ENCODE measurements at regions not wholly inside any gene's neighbourhood (a gene's known extent, or its start where the extent isn't known, plus 50 kb on each side); places are given as distances from the start of the nearest gene placed in this dataset.
A peak's percentile ranks its signal among the peaks of the same experiment; 100 is the strongest.
"Not testable (repeated sequence)": the region's sequence is repeated elsewhere in the genome, so short reads cannot be mapped to it uniquely, and the experiment has no call there.

DNA sequence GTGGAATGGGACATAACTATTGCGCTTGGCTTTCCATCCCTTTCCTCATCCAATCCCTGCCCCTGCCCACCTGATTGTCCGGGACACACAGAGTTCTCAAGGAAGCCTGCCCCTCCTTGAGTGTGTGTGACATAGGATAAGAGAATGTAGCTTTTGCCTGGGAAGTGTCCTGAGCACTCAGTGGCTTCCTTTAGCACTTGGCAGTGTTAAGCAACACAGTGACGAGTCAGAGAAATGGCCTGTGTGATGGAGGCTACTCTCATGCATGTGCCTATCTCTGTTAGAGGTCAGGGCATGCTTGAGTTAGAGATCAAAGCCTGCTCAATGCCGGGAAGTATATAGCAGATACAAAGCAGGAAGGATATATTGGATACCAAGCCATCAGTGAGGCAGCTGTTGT is 289.5 kb downstream of the SIPA1L2 start:
- DNase-seq = no peak

DNA sequence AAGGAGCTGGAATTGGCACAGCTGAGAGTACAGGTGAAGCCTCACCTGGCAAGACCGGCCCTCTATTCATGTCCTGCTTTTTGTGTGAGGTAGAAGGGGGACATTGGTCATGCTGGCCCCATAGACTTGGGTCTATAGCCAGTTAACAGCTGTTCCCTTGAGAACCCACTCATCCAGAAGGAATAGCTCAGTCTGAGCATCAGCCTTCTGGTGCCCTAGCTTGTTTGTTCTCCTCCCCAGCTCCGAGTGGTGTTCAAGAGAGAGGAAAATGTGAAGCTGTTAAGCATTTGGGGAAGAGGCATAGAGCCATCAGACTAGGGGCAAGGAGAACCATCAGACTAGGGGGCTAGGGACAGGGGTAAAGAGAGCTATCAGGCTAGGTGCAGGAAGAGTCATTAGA is 290.9 kb downstream of the SIPA1L2 start:
- DNase-seq = no peak

DNA sequence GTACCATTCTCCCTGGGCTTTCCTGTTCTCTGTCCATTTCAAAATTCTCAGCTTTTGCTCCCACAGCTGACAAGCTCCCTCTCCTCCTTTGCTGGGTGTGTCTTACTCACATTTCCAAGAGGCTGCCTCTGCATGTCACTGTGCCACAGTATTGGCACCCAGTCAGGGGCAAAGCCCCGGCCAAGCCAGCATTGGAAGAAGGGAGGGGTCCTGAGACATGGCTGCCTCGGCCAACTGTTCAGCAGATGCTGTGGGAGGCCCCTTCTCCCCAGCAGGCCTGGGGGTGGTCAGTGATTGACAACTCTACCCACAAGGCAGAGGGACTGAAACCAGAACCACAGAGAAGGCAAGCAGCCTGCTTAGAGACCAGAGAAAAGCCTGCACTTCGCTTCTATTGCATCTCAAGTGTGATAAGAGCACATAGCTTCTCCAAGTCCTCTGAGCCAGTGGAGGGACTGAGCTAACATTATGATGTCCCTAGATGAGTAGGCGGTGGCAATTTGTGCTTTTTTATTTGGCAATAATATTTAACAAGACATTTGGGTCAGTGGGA is 294.1 kb downstream of the SIPA1L2 start:
- no peak for DNase-seq

DNA sequence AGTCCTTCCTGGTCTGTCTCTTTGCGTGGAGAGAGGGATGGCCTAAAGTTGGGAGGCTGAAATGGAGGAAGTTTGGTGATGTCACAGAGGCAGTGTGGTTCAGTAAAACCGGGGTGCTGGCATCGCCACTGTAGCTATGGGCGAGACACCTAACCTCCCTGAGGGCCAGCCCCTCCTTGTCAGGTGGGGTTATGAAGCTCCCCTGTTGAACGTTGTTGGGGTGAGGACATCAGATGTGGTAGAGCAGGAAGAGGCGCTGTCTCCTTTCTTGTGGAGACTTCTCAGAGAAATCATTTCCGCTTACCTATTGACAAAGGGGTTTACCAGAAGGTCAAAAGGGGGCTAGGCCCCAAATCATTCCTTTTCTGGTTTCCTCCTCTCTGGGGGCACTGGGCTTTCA is 294.7 kb downstream of the SIPA1L2 start:
- no peak for DNase-seq

DNA sequence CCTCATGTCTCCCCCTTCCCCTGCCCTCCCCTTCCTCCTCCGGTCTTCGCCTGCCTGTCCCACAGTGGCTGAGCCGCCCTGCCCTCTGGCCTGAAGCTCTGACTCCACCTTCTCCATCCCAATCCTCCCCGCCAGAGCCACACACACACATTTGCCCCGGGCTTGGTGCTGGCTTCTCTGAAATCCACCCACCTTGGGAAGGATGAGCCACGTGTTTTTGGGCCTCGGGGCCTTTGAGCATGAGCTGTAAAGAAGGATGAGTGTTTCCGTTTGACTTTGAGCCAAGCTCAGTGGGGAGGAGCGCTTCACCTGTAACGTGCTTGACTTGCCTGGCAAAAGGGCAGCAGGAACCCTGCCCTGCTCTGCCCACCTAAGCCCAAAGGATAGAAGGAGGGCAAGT is 295.1 kb downstream of the SIPA1L2 start:
- no peak for DNase-seq

DNA sequence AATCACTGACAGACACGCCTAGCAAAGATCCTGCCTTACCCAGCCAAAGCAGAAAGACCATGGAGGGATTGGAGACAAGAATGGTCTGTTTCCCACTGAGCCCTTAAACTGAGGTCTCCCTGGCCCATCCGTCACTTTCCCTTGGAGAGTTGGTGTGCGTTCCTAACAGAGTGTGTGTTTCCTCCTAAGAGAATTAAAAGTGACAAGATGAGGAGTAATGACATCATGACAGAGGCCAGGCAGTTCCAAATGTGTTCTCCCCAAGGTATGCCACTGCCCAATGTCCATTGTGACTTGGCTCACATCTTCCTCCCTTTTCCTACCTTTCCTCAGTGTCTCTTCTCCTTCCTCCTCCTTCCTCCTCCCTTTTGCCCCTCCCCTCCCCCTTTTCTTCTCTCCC is 295.7 kb downstream of the SIPA1L2 start:
- no peak for DNase-seq

DNA sequence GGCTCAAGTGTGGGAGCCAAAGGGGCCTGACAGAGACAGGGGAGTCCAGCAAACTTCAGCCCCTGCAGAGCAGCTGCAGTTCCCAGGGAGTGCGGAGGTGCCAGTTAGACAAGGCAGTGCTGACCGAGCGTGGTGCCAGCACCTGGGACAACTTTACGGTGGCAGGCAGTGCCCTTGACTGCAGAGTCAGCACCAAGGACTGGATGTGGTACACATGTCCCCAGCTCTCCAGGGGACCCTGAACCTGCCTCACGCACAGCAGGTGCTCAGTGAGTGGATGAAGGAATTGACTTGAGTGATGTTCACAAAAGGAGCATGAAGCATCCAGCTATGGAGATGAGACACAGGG is 296.5 kb downstream of the SIPA1L2 start:
- DNase-seq = no peak

DNA sequence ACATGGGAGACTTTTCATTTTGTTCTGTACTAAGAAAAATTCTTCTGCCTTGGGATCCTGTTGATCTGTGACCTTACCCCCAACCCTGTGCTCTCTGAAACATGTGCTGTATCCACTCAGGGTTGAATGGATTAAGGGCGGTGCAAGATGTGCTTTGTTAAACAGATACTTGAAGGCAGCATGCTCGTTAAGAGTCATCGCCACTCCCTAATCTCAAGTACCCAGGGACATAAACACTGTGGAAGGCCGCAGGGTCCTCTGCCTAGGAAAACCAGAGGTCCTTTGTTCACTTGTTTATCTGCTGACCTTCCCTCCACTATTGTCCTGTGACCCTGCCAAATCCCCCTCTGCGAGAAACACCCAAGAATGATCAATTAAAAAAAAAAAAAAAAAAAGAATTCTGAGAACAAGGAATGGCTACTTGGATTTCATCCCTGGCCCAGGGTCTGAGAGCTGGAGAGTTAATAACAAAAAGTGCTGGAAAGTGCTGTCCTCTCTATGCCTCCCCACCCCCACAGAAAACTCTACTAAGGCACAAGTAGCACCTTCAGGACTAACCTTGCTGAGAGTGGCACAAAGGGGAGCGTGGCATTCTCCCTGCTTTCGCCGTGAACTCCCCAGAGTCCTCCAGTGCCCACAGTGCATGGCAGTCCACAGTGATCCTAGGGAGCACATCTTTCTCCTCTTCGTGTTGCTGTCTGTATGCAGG is 297.1 kb downstream of the SIPA1L2 start:
- DNase-seq = not testable (repeated sequence)

DNA sequence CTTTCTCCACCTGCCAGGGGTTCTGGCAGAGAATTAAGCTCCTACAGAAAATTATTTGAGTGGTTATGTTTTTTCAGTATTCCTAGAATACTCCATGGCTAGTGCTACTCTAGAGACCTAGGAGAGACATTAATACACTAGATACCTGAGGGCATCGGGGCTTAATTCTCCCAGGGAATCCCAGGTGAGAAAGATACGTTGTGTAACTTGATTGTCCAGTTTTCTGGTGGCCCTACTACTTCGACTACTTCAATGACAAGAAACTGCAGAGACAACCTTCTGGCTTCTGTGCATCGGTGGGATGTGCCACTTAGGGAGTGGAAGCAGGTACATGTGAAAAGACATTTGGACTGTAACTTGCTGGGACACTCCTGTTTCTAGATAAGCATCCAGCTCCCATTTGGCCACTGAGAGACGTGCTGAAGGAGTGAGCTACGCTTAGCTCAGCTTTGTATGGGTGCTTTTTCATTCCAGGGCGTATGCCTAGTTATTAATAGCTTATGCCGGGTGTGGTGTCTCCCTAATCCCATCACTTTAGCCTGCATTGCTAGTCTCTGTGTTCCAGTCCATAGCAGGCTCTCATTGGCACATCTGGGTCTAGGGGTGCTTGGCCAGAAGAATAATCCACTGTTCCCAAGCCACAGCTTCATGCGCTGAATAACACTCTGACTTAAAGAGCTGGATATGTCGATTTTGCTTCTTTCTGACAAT is 300.7 kb downstream of the SIPA1L2 start:
- DNase-seq = no peak

DNA sequence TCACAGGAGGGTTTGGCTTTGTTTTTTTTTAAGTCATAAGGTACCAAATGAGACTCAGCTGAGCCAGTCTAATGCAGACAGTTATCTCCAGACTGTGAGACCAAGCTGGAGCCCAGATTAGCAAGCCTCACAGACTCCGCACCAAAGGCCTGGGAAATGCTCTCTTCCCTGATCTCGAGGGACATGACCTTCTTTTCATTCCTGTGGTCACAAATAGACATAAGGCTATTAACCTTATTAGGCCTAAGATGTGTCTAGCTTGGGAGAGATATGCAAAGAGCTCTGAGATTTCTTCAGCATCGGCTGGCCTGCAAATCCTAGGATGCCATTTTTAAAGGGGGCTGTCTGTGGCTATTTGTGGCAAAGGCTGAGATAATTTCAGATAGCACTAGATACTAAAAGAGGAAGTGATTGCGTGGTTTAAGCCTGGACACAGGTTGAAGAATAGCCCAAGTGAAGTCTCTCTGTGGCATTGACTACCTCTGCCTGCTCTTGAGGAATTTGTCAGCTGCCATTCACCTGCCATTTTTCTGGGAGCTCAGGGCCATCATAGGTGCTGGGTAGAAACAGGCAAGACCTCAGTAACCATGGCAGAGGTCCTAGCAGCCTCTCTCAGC is 301.3 kb downstream of the SIPA1L2 start:
- peak; percentile 66 for DNase-seq

DNA sequence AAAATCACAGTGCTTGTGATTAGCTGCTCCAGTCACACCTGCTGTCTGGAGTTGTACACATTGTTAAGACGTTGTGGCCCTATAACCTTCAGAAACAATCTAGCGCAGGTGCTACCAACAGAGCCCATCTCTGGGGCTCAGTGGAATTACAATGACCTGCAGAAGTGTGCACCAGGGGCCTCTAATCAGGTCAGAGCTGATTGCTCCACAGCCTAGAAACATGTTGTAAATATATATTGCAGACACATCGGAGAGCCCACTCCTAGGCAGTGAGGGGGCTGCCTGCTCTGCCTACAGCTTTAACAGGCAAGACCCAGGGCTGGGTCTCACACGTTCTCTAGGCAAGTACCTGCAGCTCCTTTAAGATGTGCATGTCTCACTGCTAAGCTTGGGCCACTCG is 302.0 kb downstream of the SIPA1L2 start:
- no peak for DNase-seq

DNA sequence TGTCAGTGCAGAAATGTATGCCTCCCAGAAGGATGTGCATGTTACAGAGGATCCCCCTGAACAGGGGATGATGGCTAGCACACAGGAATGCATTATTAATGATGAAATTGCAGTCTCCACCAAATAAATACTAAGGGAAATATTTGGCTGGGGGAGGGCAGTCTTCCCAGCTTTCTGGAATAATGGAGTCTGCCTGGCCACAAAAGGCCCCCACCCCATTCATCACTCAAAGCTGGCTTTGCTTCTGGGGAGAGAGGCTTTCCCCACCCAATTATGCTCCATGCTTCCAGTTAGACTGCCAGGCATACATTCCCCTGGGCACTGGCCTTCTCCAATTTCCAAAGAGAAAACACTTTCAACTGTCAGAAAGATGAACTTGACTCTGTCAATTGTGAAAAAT is 302.7 kb downstream of the SIPA1L2 start:
- DNase-seq = peak; percentile 56

DNA sequence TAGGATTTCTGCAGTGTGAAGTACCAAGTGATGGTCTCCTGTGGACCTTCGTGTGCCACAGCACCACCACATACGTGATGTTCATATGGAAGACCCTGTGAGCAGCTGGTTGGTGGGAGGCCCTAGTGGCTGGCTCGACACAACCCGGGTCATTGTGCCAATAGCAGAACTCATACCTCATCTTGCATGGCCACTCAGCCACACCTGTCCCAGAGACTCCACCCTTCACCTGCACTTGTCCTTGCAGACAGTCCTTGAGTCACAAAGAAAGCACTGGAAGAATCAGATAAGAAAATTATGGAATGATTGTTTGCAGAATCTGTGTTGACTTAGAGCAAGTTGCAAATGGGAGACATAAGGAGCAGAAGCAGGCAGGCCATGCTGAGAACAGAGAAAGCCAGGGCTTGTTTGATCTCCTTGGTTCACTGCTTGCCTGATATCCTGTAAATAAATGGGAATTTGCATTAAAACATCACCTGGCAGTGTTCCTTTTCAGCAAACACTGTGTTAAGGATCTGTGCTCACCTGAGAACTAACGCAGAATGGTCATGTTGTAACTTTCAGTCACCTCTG is 307.7 kb downstream of the SIPA1L2 start:
- DNase-seq = no peak

DNA sequence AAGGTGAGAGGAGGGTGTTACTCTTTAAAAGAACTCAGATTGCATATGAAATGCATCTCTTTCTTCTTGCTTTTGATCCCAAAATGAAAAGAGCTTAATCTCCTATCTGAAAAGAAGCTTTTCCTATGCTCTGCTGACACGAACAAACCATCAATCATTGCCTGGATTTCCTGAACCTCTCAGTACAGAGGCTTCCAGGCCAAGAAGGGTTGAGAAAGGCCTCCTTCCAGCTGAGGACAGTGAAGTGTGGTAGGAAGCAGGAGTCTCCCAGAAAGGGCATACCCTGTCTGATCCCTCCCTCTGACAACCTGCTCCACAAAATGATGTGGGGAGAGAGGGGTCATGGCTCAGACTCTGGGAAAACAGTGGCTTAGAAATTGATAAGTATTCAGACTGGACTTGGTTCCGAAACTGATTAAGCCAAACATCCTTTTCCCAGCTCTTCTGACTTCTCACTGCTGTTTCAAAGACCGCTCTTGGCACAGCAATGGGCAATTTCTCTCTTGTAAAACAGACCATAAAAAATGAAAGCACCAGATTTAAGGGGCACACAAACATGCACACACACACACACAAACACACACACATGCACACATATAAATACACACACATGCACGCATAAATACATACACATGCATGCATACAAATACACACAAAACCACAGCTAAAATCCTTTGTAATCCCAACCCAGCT is 310.3 kb downstream of the SIPA1L2 start:
- DNase-seq = no peak

DNA sequence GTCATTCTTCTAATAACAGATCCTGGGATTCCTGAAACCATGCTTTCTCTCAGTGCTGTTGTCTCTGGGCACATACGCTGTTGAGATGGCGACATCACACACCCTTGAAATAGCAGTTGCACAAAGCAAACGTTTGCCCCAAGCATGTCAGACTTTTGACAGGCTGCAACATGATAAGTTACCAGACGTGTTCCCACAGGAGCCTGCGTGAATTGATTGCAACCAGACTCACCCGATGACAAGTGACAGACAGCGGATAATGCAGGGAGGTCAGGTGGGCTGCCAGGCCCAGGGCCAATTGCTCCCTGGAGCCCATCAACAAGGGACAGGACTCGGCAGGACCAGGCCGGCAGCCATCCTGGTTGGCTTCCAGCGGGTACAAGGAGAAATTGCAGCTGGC is 310.9 kb downstream of the SIPA1L2 start:
- no peak for DNase-seq

DNA sequence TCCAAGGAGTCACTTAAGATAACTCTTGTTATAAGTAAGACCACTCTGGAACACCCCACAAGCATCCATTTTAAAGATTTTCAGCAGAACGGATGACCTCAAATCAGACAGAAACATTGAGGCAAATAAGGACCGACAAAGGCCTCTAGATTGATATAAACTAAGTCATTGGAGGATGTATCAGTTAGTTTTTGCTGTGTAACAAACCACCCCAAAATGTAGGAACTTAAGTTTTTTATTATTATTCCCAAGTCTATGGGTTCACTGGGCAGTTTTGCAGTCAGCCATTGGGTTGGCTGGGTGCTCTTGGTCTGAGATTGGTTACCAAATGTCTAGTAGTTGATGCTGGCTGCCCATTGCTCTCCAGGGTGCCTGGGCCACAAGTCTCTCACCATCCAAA is 311.8 kb downstream of the SIPA1L2 start:
- no peak for DNase-seq

DNA sequence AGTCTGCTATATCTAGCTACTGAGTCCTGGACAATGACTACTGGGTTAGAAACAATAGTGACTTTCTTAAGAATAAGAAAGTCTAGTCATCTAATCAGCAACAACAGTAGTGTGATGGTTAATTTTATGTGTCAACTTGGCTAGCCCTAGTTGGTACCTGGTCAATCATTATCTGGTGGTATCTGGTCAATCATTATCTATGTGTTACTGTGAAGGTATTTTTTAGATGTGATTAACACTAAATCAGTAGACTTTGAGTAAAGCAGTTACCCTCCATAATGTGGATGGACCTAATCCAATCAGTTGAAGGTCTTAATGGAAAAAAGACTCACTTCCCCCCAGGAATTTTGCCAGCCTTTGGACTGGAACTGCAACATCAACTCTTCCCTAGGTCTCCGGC is 312.6 kb downstream of the SIPA1L2 start:
- no peak for DNase-seq

DNA sequence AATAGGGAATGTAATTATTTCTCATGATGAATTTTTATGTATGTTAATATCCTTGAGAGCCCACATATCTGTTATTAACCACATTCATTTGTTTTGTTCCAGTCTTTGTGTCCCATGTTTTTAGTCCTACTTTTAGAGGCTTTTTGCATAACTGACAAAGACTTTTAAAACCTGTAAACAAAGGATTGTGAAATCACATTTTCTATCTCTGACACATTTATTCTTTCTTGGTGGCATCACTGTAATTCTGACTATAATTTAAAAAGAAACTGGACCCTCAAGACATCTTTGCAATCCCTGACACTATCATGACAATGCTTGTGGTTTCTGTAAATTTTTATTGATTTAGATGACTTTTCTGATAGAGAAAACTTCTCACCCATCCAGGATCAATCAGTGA is 313.1 kb downstream of the SIPA1L2 start:
- no peak for DNase-seq

DNA sequence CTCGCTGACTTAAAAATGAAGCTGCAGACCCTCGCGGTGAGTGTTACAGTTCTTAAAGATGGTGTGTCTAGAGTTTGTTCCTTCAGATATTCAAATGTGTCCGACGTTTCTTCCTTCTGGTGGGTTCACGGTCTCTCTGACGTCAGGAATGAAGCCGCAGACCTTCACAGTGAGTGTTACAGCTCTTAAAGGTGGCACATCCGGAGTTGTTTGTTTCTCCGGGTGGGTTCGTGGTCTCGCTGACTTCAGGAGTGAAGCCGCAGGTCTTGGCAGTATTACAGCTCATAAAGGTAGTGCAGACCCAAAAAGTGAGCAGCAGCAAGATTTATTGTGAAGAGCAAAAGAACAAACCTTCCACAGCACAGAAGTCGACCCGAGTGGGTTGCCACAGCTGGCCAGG is 316.1 kb downstream of the SIPA1L2 start:
- not testable (repeated sequence) for DNase-seq

DNA sequence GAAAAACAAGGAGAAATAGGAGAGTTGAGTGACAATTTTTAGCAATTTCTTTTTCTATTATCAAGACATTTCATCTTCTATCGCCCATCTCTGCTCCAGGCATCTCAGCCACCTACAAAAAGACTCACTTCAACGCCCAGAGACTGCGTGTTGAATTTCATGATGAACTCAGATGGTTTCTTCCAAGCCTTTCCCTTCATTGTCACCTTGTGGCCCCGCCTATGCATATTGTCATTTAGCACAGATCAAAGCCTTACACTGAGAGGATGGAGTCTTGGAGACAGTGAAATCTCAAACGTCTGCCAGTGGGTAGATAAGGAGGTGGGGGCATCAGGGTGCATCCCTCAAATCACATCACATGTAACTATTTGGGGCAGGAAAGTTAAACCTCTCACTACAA is 319.4 kb downstream of the SIPA1L2 start:
- no peak for DNase-seq

DNA sequence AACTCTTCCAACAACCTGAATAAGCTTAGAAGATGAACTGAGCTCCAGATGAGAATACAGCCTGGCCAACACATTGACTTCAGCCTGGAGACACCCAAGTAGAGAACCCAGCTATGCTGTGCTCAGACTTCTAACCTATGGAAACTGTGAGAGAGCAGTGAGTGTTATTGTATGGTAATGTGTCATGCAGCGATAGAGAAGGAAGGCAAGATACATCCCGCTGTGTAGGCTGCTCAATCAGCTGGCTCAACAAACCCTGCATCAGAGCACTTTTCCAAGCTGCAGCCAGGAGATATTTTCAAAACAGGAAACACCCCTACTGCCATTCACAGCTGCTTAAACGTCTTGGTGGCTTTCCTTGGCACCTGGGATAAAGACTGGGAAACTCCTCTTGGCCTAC is 321.3 kb downstream of the SIPA1L2 start:
- DNase-seq = no peak

DNA sequence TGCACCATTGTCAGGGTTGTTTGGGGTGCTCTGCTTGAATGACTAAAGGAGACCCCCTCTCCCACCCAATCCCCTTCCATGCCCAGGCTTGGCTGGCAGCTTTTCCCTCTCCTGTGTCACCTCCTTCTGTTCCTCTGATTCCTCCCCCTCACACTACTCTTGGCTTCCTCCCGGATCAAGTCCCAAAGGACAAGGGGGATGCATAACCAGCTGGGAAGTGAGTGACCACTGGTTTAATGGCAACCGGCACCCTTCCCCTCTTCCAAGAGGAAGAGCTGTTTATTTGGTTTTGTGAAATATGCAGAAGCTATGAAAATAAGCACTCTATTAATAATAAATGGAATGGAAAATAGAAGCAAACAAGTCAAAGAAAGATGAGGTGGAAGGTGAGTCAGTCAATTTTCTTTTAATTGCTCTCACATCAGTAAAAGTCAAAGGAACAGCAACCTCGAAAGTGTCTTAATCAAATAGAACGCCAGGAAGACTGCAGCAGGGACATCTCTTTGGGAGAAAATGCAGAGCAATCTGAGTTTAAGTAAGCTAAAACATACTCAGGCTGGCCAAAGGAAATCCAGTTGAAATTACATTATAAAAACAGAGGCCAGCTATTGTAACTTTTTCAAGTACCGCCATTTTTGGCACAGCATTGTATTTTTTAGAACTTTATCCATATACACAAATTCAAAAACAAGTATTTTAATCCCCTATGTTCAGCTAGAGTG is 322.5 kb downstream of the SIPA1L2 start:
- no peak for DNase-seq
